HL-60 (cell line): ENCODE measurements at regions not wholly inside any gene's neighbourhood (a gene's known extent, or its start where the extent isn't known, plus 50 kb on each side); places are given as distances from the start of the nearest gene placed in this dataset.
"Not testable (repeated sequence)": the region's sequence is repeated elsewhere in the genome, so short reads cannot be mapped to it uniquely, and the experiment has no call there.

Source experiments
- DNase-seq, 2 experiments: peaks; one replicate each; pipeline ENCODE4 v3.0.0-alpha.2; 2010 to 2020; ENCODE audit warnings: low read depth in 1 of 2, low spot score in 1 of 2
- H3K27ac ChIP-seq: fragments of 250-450 bp; sonication (Bioruptor Pico); replicated peaks from 2 replicates; pipeline ENCODE4 v1.5.1; 2020; ENCODE audit warnings: mild to moderate bottlenecking, moderate library complexity
- H3K27me3 ChIP-seq: fragments of 250-450 bp; sonication (Bioruptor Pico); 2 replicates; pipeline ENCODE4 v1.5.1; 2021; ENCODE audit warnings: mild to moderate bottlenecking, moderate library complexity; ENCODE audit not compliant: insufficient read depth, poor library complexity, severe bottlenecking
- H3K4me3 ChIP-seq: replicated peaks from 2 replicates; pipeline ENCODE4 v1.5.1; 2011; ENCODE audit warnings: mild to moderate bottlenecking, control low read depth, low read length; ENCODE audit not compliant: insufficient read depth
- POLR2AphosphoS5 ChIP-seq: IDR thresholded peaks from 2 replicates; pipeline ENCODE4 v1.6.1; 2012; ENCODE audit warnings: low read depth

DNA sequence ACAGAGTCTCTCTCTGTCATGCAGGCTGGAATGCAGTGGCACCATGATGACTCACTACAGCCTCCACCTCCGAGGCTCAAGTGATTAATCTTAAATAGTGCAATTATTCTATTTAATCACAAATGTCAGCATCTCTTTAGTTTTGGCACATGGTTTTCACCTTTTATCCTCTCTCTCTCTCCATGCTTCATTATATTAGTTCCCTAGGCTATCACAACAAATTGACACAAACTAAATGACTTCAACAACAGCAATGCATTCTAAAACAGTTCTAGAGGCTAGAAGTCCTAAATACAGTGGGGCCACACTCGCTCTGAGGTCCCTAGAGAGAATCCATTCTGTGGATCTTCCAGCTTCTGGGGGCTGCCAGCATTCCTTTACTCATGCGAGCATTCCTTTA is 178.2 kb upstream of the ZNG1F start:
- DNase-seq, H3K27ac ChIP-seq, H3K4me3 ChIP-seq, H3K27me3 ChIP-seq: not testable (repeated sequence)

DNA sequence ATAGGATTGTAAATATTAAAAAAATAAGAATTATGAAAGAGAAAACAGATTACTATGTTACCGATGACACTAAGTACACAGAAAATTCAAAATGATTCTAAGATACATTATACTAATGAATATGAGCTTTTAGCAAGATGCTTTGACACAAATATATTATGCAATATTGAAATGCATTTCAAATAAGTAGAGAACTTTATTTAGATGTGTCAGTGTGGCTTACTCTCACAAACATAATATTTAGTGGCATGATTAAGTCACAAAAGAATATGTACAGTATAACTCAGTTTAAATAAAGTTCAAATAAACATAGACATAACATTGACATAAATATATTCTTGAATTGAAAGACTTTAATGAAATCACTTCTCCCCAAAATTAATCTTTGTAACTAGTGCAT is 172.7 kb upstream of the ZNG1F start:
- not testable (repeated sequence) for H3K27me3 ChIP-seq, H3K4me3 ChIP-seq, DNase-seq, H3K27ac ChIP-seq

DNA sequence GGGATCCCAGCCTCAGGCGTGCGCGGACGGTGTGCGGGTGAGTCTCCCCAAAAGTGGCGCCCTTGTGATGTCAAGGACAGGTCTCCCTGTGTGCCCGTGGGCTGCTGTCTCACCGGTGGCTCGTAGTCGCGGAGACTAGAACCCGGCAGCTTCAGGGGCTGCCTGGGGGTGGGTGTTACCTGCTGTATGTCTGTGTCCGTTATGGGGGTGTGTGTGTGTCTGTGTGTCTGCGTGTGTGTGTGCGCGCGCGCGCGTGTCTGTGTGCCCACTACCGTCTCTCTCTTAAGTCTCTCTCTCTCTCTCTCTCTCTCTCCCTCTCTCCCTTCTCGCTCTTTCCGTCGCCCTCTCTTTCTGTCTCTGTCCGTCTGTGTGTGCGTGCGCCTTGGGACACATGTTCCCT is 170.0 kb upstream of the ZNG1F start:
- Histone ChIP-seq H3K4me3 (peak overlapping the region; percentile 55), H3K27ac (peak overlapping the region; percentile 77)
- not testable (repeated sequence) for H3K27me3 ChIP-seq
- DNase-seq, result peak; percentile 8 to 11

DNA sequence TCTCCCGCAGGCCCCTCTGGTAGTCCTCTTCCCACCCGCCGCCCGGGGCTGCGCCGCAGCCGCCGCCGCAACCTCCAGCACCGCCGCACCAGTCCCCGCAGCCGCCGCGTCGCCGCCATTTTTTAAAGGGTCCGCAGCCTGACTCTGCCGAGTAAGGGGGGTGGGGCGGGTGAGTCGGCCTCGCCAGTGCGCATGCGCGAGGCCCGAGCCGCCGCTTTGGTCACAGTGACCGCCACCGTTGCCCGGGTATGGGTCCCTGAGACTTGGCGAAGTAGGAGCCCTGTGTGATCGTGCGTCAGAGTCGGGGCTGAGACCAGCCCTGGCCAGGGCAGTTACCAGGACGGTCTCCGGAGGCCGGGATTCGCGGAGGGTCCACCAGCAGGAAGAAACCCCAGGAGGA is 169.6 kb upstream of the ZNG1F start:
- not testable (repeated sequence) for H3K27me3 ChIP-seq
- Histone ChIP-seq H3K27ac (peak overlapping the region; percentile 77), H3K4me3 (peak overlapping the region; percentile 55)
- DNase-seq, result peak; percentile 22 to 68

DNA sequence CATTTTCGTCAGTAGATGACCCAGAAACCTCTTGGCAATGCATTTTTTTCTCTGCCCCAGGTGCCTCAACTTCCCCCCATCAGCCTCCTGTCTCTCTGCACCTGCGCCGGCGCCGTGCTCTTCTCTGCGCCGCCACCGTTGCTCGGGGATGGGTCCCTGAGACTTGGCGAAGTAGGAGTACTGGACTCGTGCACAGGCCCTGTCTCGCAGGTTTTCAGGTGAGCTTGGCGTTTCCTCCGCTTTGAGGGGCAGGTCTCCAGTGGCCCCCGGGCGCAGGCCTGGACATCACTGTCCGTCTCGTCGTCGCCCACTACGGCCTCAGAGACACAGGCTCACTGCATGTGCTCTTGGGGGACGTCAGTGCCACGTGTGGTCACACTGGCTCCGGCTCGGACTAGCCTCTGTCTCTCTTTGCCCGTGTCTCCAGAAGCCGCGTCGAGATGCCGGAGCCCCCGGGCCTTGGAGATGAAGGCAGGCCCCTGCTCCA is 168.8 kb upstream of the ZNG1F start:
- peak overlapping the region; percentile 77 for H3K27ac ChIP-seq
- DNase-seq, H3K27me3 ChIP-seq: not testable (repeated sequence)
- peak overlapping the region; percentile 28 for H3K4me3 ChIP-seq

DNA sequence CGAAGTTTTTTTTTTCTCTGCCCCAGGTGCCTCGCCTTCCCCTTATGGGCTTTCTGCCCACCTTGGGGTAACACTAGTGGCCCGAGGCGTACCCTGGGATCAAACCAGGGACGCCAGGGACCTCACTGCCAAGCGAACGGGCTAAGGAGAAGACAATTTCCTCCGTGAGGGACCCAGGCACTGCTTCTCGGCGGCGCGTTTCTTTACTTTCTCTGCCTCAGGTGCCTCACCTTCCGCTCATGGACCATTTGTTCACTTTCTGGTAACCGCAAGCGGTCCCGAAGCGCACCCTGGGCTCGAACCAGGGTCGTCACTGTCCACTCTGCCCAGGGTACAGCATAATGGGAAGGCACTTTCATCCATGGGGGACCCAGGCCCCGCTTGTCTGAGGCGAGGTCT is 168.2 kb upstream of the ZNG1F start:
- DNase-seq, H3K4me3 ChIP-seq, H3K27ac ChIP-seq, H3K27me3 ChIP-seq: not testable (repeated sequence)

DNA sequence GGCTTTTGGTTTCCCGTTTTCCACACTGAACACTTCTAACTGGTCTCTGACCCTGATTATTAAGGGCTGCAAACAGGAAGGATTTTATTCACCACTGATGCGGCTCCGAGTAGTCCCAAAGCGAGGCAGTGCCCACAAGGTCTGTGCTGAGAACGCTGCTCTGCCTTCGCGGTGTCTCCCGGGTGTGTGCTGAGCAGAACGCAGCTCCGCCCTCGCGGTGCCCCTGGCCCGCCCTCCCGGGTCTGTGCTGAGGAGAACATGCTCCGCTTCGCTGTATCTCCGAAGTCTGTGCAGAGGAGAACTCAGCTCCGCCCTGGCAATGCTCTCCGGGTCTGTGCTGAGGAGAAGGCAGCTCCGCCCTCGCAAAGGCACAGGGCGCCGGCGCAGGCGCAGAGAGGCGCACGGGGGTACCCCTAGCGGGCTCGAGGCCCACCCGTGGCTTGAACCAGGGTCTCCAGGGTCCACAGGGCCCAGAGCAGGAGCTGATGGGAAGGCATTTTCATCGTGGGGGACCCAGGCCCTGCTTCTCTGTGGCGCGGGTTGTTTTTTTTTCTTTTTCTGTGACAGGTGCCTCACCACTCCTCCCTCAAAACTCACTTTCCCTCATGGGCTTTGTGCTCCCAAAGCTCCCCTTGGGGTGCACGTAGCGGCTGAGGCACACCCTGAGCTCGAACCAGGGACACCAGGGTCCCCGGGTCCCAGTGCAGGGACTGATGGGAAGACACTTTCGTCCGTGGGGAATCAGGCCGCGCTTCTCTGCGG is 167.7 kb upstream of the ZNG1F start:
- H3K4me3 ChIP-seq, result peak overlapping the region; percentile 18
- not testable (repeated sequence) for H3K27ac ChIP-seq, H3K27me3 ChIP-seq
- peak; percentile 35; the same call in 1 of the 2 replicates for TF ChIP-seq POLR2AphosphoS5
- peak; percentile 7 to 81 for DNase-seq

DNA sequence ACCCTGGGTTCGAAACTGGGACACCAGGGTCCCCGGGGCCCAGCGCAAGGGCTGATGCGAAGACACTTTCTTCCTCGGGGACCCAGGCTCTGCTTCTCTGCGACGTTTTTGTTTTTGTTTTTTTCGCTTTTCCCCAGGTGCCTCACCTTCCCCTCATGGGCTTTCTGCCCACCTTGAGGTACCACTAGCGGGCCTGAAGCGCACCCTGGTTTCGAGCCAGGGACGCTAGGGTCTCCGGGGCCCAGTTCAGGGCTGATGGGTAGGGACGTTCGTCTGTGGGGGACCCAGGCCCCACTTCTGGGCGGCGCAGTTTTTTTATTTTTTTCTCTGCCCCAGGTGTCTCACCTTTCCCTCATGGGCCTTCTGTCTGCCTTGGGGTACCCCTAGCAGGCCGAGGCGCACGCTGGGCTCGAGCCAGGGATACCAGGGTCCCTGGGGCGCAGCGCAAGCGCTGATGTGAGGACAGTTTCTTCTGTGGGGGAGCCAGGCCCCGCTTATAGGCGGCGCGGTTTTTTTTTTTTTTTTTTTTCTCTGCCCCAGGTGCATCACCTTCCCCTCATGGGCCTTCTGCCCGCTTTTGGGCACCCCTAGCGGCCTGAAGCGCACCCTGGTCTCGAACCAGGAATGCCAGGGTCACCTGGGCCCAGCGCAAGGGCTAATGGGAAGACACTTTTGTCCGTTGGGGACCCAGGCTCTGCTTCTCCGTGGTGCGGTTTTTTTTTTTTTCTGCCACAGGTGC is 166.8 kb upstream of the ZNG1F start:
- not testable (repeated sequence) for H3K27me3 ChIP-seq, H3K4me3 ChIP-seq, H3K27ac ChIP-seq, DNase-seq

DNA sequence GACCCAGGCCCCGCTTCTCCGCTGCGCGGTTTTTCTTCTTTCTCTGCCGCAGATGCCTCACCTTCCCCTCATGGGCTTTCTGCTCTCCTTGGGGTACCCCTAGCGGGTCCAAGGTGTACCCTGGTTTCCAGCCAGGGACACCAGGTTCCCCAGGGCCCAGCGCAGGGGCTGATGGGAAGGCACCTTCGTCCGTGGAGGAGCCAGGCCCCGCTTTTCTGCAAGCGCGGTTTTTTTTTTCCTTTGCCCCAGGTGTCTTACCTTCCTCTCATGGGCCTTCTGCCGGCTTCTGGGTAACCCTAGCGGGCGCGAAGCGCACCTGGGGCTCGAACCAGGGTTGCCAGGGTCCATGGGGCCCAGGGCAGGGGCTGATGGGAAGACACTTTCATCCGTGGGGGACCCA is 165.9 kb upstream of the ZNG1F start:
- H3K4me3 ChIP-seq, result peak overlapping the region; percentile 23; the same call in 1 of the 2 replicates
- H3K27me3 ChIP-seq, H3K27ac ChIP-seq: not testable (repeated sequence)

DNA sequence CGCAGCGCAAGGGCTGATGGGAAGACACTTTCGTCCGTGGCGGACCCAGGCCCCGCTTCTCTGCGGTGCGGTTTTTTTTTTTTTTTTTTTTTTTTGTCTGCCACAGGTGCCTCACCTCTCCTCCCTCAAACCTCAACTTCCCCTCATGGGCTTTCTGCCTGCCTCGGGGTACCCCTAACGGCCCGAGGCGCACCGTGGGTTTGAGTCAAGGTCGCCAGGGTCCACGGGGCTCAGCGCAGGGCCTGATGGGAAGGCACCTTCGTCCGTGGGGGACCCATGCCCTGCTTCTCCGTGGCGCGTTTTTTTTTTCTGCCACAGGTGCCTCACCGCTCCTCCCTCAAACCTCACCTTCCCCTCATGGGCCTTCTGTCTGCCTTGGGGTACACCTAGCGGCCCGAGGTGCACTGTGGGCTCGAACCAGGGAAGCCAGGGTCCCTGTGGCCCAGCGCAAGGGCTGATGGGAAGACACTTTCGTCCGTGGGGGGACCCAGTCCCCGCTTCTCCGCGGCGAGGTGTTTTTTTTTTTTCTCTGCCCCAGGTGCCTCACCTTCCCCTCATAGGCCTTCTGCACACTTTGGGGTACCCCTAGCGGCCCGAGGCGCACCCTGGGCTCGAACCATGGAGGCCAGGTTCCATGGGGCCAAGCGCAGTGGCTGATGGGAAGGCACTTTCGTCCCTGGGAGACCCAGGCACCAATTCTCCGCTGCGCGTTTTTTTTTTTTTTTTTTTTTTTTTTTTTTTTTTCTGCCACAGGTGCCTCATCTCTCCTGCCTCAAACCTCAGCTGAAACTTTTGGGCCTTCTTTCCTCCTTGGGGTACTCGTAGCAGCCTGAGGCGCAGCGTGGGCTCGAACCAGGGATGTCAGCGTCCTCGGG is 165.2 kb upstream of the ZNG1F start:
- H3K4me3 ChIP-seq, result peak overlapping the region; percentile 31
- not testable (repeated sequence) for H3K27ac ChIP-seq, H3K27me3 ChIP-seq, DNase-seq

More for the DNA sequence above, 165.9 kb upstream of the ZNG1F start:
- DNase-seq, result not testable (repeated sequence)

DNA sequence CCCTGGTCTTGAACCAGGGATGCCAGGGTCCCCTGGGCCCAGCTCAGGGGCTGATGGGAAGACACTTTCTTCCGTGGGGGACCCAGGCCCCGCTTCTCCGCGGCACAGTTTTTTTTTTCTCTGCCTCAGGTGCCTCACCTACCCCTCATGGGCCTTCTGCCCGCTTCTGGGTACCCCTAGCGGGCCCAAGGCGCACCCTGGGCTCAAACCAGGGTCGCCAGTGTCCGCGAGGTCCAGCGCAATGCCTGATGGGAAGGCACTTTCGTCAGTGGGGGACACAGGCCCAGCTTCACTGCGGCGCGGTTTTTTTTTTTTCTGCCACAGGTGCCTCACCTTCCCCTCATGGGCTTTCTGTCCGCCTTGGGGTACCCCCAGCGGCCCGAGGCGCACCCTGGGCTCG is 163.9 kb upstream of the ZNG1F start:
- H3K27ac ChIP-seq, H3K4me3 ChIP-seq, H3K27me3 ChIP-seq, DNase-seq: not testable (repeated sequence)

DNA sequence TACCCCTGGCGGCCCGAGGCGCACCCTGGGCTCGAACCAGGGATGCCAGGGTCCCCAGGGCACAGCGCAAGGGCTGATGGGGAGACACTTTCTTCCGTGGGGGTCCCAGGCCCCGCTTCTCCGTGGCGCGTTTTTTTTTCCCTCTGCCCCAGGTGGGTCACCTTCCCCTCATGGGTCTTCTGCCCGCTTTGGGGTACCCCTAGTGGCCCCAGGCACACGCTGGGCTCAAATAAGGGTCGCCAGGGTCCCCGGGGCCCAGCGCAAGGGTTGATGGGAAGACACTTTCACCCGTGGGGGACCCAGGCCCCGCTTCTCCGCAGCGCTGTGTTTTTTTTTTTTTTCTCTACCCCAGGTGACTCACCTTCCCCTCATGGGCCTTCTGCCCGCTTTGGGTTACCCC is 163.3 kb upstream of the ZNG1F start:
- not testable (repeated sequence) for H3K27ac ChIP-seq, H3K27me3 ChIP-seq, H3K4me3 ChIP-seq, DNase-seq

DNA sequence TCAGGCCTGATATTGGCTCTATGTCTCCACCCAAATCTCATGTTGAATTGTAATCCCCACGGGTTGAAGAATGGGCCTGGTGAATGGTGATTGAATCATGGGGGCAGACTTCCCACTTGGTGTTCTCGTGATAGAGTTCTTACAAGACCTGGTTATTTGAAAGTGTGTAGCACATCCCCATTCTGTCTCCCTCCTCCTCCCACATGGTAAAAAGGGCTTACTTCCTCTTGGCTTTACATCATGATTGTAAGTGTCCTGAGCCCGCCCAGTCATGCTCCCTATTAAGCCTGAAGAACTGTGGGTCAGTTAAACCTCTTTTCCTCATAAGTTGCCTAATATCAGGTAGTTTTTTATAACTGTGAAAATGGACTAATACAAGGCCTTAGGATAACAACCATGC is 158.8 kb upstream of the ZNG1F start:
- not testable (repeated sequence) for H3K27ac ChIP-seq, H3K27me3 ChIP-seq
- peak; percentile 3 to 27 for DNase-seq

DNA sequence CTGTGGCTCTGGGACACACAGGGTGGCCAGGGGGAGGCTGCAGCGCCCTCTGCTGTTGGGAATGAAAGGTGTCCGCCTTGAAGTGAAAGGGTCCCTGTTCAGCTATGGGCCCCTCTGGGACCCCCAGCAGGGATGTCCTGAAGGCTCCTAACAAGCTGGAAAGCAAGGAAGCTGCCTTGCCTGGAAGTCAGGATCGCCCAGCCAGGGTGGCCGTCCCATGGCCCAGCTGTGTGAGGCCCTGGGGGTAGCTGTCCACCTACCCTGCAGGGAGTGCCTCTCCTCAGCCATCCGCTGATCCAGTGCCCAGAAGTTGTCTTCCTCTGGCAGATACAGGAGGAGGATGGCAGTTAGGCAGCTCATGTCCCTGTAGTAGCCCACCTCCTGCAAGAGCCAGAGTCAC is 143.4 kb upstream of the ZNG1F start:
- DNase-seq, H3K4me3 ChIP-seq, H3K27ac ChIP-seq, H3K27me3 ChIP-seq: not testable (repeated sequence)

More for the DNA sequence above, 158.8 kb upstream of the ZNG1F start:
- not testable (repeated sequence) for H3K4me3 ChIP-seq
